HS-5 (cell line): ENCODE measurements at regions not wholly inside any gene's neighbourhood (a gene's known extent, or its start where the extent isn't known, plus 50 kb on each side); places are given as distances from the start of the nearest gene placed in this dataset.

Experiments used
- DNase-seq: peaks from one replicate; pipeline ENCODE4 v3.0.0-alpha.2; 2012; ENCODE audit warnings: low read depth

DNA sequence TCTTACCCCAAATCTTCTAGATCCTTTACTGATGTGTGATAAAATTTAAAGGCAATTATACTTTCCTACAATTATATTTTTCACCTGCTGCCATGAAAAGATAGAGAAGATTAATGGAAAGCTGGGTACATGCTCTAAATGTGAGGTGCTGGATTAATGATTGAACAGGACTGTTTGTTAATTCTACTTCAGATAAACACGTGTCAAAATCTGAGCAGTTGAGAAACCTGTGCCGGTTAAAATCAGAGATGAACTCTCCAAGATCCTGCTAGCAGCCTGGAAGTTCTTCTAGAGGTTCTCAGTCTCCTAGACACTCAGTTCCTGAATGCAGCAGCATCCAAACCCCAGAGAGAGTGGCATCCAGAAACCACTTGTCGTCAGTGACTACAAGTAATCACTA is 69.2 kb downstream of the INHBA start:
- DNase-seq: no peak

DNA sequence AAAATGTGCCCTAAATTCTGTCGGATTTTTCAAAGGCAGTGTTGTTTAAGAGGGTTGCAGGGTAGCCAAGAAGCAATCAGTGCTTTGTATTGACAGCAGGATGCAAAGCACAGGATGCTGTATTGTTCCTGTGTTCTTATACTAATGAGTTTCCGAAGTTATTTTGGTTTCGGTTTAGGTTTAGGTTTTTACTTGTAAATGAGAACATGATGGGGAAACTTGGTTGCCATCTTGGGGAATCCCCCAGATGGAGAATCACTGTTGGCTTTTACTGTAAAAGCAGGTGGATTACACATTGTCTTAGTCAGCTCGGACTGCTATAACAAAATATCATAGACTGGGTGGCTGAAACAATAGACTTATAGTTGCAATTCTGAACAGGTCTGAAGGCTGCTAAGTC is 72.1 kb downstream of the INHBA start:
- no peak for DNase-seq

DNA sequence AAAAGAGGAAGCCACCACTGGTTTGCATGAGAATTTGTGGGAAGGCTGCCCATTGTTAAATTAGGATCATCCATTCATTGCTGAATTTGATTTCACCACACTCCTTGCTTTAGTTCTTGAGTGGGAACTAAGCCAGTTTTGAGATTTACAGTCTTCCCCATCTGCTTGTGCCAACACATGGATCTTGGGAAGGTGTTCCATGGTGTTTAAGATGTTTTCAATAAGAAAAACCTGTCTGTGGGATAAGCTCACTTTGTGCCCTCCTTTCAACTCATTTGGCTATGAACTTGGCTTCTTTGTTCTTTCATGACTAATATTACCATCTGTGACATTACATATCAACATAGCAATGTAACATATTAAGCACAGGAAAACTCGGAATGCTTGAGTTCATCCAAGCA is 73.2 kb downstream of the INHBA start:
- DNase-seq: no peak

DNA sequence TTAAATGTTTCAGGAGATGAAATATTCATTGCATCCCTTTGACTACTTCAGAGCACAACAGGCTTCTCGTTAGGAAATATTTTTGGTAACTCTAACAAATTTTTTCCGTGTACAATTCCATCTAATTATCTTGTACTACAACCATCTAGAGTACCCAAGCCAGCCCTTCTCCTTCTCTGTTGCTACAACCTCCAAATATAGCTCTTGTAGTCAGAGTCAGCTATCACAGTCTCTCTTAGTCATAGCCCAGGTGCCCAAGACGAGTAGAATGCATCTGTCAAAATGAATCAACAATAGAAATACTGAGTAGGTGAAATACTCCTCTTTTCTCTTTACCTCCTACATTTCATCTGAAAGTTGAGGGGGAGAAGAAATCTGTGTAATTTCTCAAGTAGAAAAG is 74.0 kb downstream of the INHBA start:
- no peak for DNase-seq

DNA sequence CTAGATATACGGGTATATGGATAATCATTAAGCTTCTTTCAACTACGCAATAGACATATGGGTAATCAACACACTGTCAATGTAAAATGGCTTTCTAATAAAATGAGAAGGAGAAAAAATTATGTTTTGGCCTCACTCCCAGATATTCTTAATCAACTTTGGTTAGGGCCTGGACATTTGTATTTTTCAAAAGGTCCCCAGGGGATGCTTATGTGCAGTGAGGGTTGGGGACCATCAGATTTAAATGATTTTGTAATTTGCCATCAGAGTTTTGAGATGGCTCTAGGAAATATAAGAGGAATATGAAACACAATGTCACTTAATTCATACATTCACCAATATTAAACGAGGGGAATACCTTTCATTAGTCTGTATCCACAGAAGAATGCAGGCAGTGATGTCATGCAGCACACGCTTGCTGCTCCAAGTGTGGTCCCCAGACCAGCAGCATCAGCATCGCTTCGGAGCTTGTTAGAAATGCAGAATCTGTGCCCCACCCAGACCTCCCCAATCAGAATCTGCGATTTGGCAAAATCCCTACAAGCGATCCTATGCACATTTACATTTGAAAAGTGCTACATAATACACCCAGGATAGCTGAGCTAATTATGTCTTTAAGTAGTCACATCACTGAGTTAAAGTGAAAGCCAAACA is 75.1 kb downstream of the INHBA start:
- no peak for DNase-seq

DNA sequence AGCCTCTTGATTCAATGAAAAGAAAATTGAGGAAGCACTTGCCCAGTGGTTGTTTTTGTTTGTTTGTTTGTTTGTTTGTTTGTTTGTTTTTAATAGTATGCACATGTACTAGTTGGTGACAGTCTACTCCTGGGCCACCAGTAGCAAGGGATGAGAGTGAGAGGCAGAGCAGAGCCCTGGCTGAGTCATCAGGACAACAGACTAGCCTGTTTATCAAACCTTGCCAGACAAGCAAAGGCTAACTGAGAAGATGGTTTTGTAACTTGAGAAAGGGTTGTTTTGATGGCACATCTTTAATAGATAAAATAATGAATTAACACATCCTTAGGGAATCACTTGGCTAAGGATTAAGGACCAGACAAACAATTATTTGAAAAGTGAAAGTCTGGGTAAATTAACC is 78.1 kb downstream of the INHBA start:
- DNase-seq: no peak

DNA sequence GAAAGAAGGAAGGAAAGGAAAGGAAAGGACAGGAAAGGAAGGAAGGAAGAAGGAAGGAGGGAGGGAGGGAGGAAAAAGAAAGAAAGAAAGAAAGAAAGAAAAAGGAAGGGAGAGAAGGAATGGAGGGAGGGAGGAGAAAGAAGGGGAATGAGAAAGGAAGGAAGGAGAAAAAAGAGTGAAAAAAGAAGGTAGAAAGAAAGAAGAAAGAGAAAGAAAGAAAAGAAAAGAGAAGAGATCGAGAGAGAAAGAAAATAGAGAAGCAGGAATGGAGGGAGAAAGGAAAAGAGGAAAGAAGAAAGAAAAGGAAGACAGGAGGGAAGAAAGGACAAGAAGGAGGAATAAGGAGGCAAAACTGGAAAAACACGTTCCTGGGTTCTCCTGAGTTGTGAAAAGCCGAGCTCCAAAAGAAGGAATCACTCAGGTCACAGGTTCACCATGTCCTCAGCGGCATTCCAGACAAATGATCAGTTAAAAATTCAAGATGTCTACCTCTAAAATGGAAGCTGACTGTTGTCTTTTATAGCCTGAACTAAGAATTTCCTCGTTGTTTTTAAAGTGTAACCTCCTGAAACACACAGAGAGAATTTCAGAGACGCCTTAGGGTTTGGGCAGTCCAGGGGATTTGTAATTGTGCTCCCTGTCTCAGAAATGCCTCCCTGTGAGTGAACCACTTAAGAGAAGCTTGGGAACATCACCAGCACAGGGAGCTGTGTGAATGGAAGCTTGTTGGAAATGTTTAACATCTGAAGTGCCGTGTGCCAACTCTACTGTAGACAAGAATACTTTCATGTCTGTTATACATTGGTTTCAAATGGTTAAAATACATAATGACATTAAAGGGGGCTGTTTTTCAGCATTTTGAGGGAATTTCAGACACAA is 80.7 kb downstream of the INHBA start:
- no peak for DNase-seq

DNA sequence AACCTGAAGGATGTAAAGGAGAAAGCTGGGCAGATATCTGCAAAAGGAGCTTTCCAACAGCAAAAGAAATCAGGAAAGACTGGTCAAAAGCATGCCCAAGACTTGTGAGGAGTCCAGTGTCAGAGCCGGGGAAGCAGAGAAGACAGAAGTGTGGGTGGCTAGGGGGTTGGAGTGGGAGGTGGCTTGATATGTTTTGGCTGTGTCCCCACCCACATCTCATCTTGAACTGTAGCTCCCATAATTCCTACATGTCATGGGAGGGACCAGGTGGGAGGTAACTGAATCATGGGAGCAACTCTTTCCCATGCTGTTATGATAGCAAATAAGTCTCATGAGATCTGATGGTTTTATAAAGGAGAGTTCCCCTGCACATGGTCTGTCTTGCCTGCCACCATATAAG is 84.9 kb downstream of the INHBA start:
- no peak for DNase-seq

DNA sequence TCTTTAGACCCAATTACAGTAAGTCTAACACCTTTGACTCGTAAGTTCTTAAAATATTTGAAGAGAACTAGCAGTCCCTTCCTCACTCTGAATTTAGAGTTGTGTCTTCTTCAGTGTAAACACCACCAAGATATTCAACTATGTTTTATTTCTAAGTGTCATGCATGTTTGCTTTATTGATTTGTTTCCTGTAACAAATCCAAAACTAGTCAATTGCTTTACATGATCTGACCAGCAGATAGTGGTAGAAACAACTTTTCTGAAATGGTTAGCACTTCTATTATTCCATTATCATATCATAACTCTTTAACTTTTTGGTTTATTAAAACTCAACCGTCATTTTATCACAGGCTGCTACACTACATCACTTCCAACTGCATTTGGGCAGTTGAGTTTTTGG is 90.1 kb downstream of the INHBA start:
- DNase-seq: no peak

DNA sequence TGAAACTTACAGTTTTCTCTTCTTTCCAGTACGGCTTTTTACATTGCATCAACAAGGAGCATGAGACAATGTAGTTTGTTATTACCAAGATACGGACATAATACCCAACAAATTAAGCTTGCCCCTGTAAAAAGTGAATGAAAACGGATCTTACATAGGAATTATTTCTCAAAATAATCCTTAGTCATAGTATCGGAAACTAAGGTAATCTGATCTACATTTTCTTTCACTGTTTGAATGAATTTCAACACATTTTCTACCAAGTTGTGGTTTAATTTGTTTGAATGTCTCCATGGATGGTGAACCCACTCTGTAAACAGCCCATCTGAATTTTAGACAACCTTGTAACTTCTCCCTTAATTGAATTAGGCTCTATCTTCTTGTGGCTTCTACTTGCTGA is 90.5 kb downstream of the INHBA start:
- no peak for DNase-seq

DNA sequence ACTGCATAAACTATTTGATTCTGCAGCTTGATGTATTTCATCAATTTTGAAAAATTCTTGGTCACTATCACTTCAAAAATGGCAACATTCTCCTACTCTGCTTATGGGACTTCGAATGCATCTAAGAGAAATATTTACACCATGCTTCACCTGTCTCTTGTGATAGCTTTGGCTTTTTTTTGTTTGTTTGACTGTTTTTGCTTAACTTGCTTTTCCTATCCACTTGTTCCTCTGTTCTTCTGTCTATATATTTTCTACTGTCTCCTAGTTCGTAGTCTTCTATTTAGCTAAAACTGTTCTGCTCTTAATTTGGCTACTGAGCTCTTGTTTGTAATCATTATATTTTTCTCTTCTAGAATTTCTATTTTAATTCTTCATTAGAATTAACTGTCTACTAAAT is 94.4 kb downstream of the INHBA start:
- DNase-seq: no peak

DNA sequence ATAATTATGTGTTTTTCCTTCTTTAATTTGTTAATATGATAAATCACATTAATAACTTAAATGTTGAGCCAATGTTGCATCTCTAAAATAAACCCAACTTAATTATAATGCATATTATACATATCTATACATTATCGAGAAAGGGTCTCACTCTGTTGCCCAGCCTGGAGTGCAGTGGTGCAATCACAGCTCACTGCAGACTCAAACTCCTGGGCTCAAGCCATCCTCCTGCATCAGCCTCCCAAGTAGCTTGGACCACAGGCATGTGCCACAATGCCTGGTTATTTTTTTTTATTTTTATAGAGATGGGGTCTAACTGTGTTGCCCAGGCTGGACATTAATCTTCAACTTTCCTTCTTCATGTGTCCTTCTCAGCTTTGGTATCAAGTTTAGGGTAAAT is 98.9 kb downstream of the INHBA start:
- no peak for DNase-seq

DNA sequence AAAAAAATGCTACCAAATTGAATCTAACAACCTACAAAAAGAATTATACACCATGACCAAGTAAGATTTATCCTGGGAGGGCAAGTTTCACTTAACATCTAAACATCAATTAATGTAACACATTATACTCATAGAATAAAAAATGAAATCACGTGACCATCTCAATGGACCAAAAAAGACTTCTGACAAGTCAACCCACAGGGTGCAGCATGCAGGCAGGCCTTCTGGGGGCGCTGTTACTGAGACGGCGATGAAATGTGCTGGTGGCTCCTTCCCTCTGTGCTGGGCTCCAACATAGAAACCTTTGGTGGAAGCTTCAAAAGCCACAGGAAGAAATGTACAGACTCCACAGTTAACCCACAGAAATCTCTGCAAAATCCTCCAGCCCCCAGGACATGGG is 103.1 kb downstream of the INHBA start:
- no peak for DNase-seq

DNA sequence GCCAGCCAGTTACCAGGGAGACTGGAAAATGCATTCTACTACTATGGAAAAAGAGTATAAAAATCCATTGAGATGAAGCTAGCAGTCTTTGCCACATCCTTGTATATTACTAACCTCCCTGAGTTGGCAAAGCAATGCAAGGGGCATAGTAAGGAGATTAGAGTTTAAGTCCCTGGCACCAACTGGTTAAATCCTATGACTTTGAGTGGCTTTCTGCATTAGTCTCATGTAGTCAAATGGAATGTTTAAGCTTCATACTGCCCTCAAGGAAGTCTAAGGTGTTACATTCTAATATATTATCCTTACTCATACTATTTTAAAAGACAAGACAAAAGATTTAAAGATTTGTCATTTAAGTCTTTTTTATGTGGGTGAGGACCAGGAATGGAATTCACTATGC is 110.1 kb downstream of the INHBA start:
- no peak for DNase-seq

DNA sequence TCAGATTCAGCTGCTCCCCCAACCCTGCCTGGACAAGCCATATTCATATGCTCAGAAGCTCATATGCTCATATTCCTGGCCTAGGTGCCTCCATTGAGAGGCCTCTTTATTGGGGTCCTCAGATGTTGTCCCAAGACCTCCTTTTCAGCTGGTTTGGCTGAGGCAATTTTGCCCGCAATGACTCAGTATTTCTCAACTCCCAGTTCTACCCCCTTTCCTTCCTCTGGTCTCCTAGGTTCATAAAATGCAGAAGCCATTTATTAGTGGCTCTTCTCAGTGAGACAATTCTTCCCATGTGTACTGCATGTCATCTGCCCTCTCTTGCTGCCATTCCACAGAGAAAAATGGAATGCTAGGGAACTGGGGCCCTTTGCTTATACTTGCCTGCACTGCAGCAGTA is 110.7 kb downstream of the INHBA start:
- DNase-seq: no peak

DNA sequence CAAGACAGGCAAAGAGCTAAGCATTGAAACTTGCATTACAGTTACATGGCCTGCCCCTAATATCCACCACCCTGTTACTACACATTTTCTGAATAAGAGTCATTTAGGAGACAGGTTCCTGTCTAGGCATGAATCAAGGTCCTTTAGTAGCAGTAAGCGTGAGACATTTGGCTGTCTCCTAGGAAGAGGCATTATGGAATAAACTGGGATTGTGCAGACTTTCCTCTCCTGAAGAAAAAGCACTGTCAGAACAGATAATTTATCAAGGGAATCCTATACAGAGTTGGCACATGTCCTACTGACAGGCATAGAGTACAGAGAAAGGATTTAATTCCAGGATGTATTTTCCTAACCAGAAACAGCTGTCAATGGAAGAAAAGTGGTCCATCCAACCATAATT is 111.9 kb downstream of the INHBA start:
- DNase-seq: no peak

DNA sequence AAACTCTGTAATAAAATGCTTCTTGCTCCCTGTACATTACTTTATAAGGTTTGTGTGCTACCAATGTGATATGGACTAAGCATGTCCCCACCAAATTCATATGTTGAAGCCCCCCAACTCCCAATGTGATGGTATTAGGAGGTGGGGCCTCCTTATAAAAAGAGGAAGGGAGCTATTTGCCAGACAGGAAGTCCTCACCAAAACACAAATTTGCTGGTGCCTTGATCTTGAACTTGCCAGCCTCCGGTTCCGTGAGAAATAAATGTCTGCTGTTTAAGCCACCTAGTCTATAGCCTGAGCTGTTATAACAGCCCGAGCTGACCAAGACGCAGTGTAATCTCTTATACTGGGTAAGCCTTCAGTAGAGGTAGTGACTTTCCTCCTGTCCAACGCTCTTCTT is 114.5 kb downstream of the INHBA start:
- no peak for DNase-seq

DNA sequence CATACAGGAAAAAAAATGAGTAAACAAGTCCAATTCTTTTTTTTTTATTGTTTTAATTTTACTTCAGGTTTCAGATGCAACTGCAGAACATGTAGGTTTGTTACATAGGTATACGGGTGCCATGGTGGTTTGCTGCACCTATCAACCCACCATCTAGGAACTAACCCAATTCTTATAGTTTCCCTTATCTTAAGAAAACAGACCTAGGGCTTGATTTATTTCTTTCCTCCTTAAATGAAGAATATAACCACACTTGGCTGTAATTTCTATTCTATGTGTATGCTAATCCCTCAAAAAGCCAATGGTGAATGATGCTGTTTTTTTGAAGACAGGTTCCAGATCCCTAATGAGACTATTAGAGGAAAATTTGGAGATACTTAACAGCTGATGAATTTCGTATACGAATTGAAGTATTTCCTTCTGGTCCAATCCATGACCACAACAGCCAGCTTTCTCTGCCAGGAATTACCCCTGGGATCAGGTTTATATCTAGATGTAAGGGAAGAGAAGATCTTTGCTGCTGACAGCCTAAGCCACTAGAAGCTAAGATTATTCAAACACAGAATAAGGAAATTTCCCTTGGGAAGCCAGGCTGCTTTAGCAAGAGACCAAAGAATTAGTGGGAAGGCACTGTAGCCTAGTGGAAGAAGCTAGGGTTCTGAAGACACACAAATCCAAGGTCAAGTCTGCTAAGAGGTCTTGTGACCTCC is 115.8 kb downstream of the INHBA start:
- no peak for DNase-seq

DNA sequence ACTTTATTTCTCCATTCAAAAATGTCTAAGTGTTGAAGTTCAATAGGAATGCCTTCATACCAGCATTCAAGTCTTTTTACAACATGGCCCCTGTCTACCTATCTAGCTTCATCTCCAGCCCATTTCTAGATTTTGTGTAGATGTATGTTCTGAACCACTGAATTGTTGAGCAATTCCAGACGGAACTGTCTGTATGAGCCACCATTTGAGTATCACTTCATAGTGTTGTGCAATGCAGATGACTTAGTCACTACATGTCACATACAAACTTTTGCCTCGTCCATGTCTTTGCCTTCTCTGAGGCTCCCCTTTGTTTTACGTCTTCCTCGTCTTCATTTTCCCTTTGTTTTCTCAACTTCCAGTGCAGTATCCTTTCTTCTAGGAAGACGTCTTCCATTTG is 118.1 kb downstream of the INHBA start:
- DNase-seq: no peak

DNA sequence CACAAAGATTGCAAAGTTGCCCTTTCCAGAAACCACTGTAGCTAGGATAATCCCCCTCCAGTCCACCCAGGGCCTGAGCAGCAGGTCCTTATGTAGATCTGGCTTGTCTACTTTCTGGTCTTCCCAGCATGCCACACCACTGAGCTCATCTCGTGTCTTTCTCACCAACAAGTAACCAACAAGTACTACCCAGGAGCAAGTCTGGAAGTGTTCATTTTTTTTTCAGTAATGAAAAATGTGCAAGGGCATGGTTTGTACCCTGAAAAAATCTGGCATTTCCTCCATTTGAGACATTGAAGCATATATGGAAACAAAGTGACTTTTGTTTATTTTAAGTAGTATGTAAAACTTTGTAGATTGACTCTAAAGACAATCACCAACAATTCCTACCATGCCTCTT is 120.8 kb downstream of the INHBA start:
- DNase-seq: no peak

DNA sequence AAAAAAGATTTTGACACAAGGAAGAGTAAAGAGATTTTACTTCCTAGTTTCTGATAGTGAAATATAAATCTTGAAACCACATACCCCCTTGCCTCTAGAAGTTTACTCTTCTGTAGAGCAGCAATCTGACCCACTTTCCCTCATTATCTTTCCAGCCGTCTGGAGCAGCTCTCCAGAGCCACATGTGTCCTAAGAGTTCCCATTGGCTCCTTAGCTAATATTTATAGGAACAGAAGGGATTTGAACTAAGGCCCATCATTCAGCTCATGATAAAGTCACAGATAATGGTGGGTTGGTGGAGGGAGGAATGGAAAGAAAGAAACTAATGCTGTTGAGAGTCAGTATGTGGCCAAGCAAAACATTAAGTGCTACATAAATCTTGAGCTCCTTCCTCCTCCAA is 121.8 kb downstream of the INHBA start:
- no peak for DNase-seq

DNA sequence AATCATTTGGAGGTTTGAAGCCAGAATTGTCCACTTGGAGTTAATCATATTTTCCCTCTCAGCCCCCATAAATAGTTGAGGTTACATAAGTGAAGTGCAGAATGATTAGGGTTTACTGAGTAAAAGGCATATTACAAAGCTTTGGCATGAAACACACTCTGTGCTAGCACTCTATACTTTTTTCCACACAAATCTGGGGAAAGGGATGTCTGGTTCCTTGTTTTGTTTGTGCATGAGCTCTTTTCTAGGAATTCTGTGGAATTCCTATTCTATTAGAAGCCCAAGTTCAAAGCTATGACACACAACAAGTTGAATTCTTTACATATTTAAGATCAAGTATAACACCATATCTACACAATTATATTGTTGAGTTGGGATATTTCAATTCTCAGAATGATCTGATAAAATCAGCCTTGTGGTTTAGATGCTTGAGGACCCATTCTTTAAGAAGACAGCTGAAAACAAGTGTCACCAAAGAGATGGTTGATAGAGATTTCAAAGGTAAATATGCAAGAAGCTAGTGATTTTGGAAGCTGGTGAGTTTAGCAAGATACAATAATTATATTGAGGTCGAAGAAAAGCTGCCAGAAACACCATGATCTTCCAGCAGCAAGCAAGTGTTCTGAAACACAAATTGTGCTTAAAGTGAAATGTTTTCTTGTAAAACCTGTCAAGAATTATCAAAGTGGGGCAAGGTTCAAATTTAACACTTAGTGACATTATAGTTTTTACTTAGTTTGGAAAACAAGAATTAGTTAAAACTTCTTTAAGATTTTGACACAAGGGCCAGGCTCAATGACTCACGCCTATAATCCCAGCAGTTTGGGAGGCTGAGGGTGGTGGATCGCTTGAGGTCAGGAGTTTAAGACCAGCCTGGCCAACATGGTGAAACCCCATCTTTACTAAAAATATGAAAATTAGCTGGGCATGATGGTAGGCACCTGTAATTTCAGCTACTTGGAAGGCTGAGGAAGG is 122.6 kb downstream of the INHBA start:
- DNase-seq: peak; percentile 99
